Right lobe of liver (tissue), 4 donors: ENCODE measurements at regions not wholly inside any gene's neighbourhood (a gene's known extent, or its start where the extent isn't known, plus 50 kb on each side); places are given as distances from the start of the nearest gene placed in this dataset.

Experiments
- POLR2A ChIP-seq: fragments of 450-650 bp; IDR thresholded peaks from one replicate; pipeline ENCODE4 v1.6.1; 2017; ENCODE audit warnings: antibody characterized with exemption, mild to moderate bottlenecking
- TF ChIP-seq, protein P1 (sequence below), 4 donors: fragments of 200-600 bp in 3 of 4; fragments of 450-650 bp in 1 of 4; IDR thresholded peaks; one replicate each; pipeline versions ENCODE4 v1.5.1 to v1.8.0; 2016 to 2022; ENCODE audit warnings: antibody characterized with exemption in 4 of 4, mild to moderate bottlenecking in 2 of 4
- donor health status: DM: no; HTN: no; CAD: no.
- donor health status: DM: no; HTN: no; CAD: no.
- donor health status: DM: no; HTN: yes; CAD: no.

DNA sequence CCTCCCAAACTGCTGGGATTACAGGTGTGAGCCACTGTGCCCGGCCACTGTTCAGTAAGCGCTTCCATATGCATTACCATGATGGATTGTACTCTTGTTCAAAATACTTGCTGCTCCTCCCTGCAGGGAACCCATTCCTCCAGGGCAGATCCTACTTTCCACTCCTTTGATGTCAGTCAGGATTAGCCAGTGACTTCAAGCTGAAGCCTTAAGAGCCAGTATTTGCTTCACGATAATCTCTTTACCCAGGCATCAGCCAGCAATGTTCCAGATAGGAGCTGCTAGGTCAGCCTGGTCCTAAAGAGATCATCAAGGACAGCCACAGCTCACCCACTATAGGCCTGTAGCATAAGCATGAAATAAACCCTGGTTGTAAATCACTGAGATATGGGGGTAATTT, 96.5 kb upstream of the UBE2E2 start:
- TF ChIP-seq, protein P1, sequence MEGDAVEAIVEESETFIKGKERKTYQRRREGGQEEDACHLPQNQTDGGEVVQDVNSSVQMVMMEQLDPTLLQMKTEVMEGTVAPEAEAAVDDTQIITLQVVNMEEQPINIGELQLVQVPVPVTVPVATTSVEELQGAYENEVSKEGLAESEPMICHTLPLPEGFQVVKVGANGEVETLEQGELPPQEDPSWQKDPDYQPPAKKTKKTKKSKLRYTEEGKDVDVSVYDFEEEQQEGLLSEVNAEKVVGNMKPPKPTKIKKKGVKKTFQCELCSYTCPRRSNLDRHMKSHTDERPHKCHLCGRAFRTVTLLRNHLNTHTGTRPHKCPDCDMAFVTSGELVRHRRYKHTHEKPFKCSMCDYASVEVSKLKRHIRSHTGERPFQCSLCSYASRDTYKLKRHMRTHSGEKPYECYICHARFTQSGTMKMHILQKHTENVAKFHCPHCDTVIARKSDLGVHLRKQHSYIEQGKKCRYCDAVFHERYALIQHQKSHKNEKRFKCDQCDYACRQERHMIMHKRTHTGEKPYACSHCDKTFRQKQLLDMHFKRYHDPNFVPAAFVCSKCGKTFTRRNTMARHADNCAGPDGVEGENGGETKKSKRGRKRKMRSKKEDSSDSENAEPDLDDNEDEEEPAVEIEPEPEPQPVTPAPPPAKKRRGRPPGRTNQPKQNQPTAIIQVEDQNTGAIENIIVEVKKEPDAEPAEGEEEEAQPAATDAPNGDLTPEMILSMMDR (IDR thresholded peaks at IDR 0.05) = no peak
- TF ChIP-seq POLR2A = no peak
